ENCODE measurements at regions not wholly inside any gene's neighbourhood (a gene's known extent, or its start where the extent isn't known, plus 50 kb on each side); places are given as distances from the start of the nearest gene placed in this dataset.

DNA sequence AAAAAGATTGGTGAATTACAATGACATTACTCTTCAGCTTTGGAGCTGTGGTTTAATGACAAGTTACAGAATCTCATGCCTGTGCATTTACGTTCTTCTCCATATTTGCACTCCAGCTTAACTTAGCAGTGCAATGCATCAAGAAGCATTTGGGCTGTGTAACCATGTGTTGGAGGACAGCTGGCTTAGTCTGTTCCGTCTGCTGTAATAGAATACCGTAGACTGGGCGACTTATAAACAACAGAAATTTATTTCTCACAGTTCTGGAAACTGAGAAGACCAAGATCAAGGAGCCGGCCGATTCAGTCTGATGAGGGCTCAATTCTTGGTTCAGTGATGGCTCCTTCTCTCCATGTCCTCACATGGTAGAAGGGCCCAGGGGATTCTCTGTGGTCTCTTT lies 943.5 kb downstream of the BCL11B start:
- TF ChIP-seq CTCF (IDR thresholded peaks at IDR 0.05; ENCODE audit: extremely low read depth in 1 of 2, insufficient read depth in 1 of 2, low read depth in 1 of 2, low read length in 2 of 2) (no peak), MYC (IDR thresholded peaks at IDR 0.05; ENCODE audit: low read depth, low read length) (no peak), POLR2A (IDR thresholded peaks at IDR 0.05; ENCODE audit: low read depth, low read length) (no peak), EZH2 (IDR thresholded peaks at IDR 0.05; ENCODE audit: borderline replicate concordance, low read depth, low read length, severe bottlenecking) (no peak), JUN (IDR thresholded peaks at IDR 0.05; ENCODE audit: borderline replicate concordance, insufficient read depth, insufficient read length, low read depth) (no peak)
